K562 (cell line): ENCODE measurements at regions not wholly inside any gene's neighbourhood (a gene's known extent, or its start where the extent isn't known, plus 50 kb on each side); places are given as distances from the start of the nearest gene placed in this dataset.

Source experiments
- ATAC-seq: fragments of 200-7000 bp; cut with Tn5 transposase; 3 replicates; pipeline ENCODE4 v1.9.1; 2020; ENCODE audit warnings: moderate library complexity
- BruUV-seq: library from RNA; stranded (reverse); fragments of 400-500 nt; replicated peaks from 2 replicates; lab custom pipeline; 2021; lab: Mats Ljungman, UMichigan
- CTCF ChIA-PET: fragments of 300-600 bp; formaldehyde crosslinking; extraction: SDS; loops from one replicate; lab custom pipeline; 2021; ENCODE audit warnings: low intra/inter-chr PET ratio; lab: Yijun Ruan, JAX
- POLR2A ChIA-PET: fragments of 300-600, 350-650 bp; sonication (Branson Sonifier 250); formaldehyde crosslinking; extraction: SDS; loops from one replicate; lab custom pipeline; 2021; ENCODE audit warnings: antibody characterized with exemption, inconsistent platforms; lab: Yijun Ruan, JAX
- DNase-seq, 4 experiments: peaks; one replicate each; pipeline versions ENCODE4 v3.0.0 to v3.0.0-alpha.2; 2011 to 2018; ENCODE audit warnings: low spot score in 3 of 4, mixed read lengths in 3 of 4; ENCODE audit errors: extremely low read depth in 1 of 4
- FAIRE-seq: peaks from 2 replicates; lab custom pipeline; 2011; peaks lifted over from hg19 to GRCh38; lab: Jason Lieb, UNC
- H2AFZ ChIP-seq: 2 replicates; pipeline ENCODE4 v1.6.0; 2011; ENCODE audit warnings: low read depth, low read length, control low read depth, inconsistent platforms
- H3K27ac ChIP-seq: fragments of 200-600 bp; 3 replicates; pipeline ENCODE4 v1.8.0; 2011; ENCODE audit warnings: low read depth, mild to moderate bottlenecking, control low read depth, inconsistent platforms, low read length, moderate library complexity, mixed read lengths; ENCODE audit errors: extremely low read depth
- H3K27me3 ChIP-seq, 2 experiments: fragments of 300-600 bp in 1 of 2; 2 replicates in 1 of 2; 3 replicates in 1 of 2; pipeline versions ENCODE4 v1.6.0 to v1.8.0; 2011; ENCODE audit warnings: inconsistent platforms in 2 of 2, low read length in 2 of 2, mild to moderate bottlenecking in 1 of 2, mixed read lengths in 1 of 2, moderate library complexity in 1 of 2; ENCODE audit not compliant: control insufficient read depth in 2 of 2, insufficient read depth in 2 of 2
- H3K36me3 ChIP-seq: fragments of 300-600 bp; 3 replicates; pipeline ENCODE4 v1.8.0; 2011; ENCODE audit warnings: mild to moderate bottlenecking, low read length, inconsistent platforms; ENCODE audit not compliant: control insufficient read depth, insufficient read depth
- H3K4me1 ChIP-seq, 2 experiments: fragments of 200-600 bp in 1 of 2; replicated peaks in 1 of 2; 2 replicates in 1 of 2; 3 replicates in 1 of 2; pipeline versions ENCODE4 v1.5.1 to v1.8.0; 2011; ENCODE audit warnings: inconsistent platforms in 2 of 2, low read length in 2 of 2, mild to moderate bottlenecking in 1 of 2, mixed read lengths in 1 of 2, moderate library complexity in 1 of 2; ENCODE audit not compliant: control insufficient read depth in 2 of 2, insufficient read depth in 2 of 2
- H3K4me2 ChIP-seq: 2 replicates; pipeline ENCODE4 v1.6.1; 2011; ENCODE audit warnings: low read length, control low read depth, inconsistent platforms, mixed read lengths; ENCODE audit not compliant: insufficient read depth
- H3K4me3 ChIP-seq: fragments of 200-600 bp; sonication (generic), shearing (Covaris generic); 2 replicates; pipeline ENCODE4 v1.5.1; 2016; ENCODE audit warnings: control low read depth, inconsistent platforms
- H3K79me2 ChIP-seq: fragments of 200-600 bp; 3 replicates; pipeline ENCODE4 v1.8.0; 2011; ENCODE audit warnings: low read length, inconsistent platforms; ENCODE audit not compliant: control insufficient read depth, insufficient read depth
- H3K9ac ChIP-seq, 2 experiments: 2 replicates each; pipeline versions ENCODE4 v1.6.0 to v1.6.1; 2011; ENCODE audit warnings: low read depth in 2 of 2, low read length in 2 of 2, control low read depth in 1 of 2, inconsistent platforms in 1 of 2, mild to moderate bottlenecking in 1 of 2, mixed read lengths in 1 of 2; ENCODE audit not compliant: insufficient read depth in 1 of 2
- H3K9me1 ChIP-seq: one replicate; pipeline ENCODE4 v1.6.0; 2011; ENCODE audit warnings: inconsistent platforms, mild to moderate bottlenecking, low read length, moderate library complexity; ENCODE audit not compliant: control insufficient read depth, insufficient read depth
- H3K9me3 ChIP-seq: replicated peaks from 2 replicates; pipeline ENCODE4 v1.5.1; 2011; ENCODE audit warnings: low read depth, low read length, inconsistent platforms; ENCODE audit not compliant: control insufficient read depth, insufficient read depth
- H4K20me1 ChIP-seq: replicated peaks from 2 replicates; pipeline ENCODE4 v1.6.1; 2011; ENCODE audit warnings: low read length, inconsistent platforms, mixed read lengths; ENCODE audit not compliant: control insufficient read depth, insufficient read depth
- ATF2 ChIP-seq: sonication (generic); formaldehyde crosslinking; IDR thresholded peaks from 2 replicates; pipeline ENCODE4 v1.8.1; 2022; ENCODE audit warnings: missing genetic modification reagents
- ATF4 ChIP-seq: fragments of 450-650 bp; formaldehyde crosslinking; IDR thresholded peaks from 2 replicates; pipeline ENCODE4 v1.4.0; 2022; ENCODE audit warnings: mild to moderate bottlenecking, moderate library complexity
- USF1 ChIP-seq: sonication (generic); formaldehyde crosslinking; IDR thresholded peaks from 2 replicates; pipeline ENCODE4 v1.9.0; 2022; ENCODE audit warnings: mild to moderate bottlenecking, missing genetic modification reagents
- ZNF212 ChIP-seq: fragments of 450-650 bp; formaldehyde crosslinking; IDR thresholded peaks from 2 replicates; pipeline ENCODE4 v1.4.0; 2020; ENCODE audit warnings: mild to moderate bottlenecking
- ZNF431 ChIP-seq: sonication (generic); formaldehyde crosslinking; IDR thresholded peaks from 2 replicates; pipeline ENCODE4 v1.8.0; 2022; ENCODE audit warnings: mild to moderate bottlenecking, missing genetic modification reagents
- ZNF57 ChIP-seq: fragments of 450-650 bp; formaldehyde crosslinking; IDR thresholded peaks from 2 replicates; pipeline ENCODE4 v1.4.0; 2020; ENCODE audit warnings: mild to moderate bottlenecking, moderate library complexity
- WGBS: fragments of 100-300 bp; shearing (Covaris generic); methylation state at CpG from one replicate; pipeline ENCODE4 v1.1.6; 2016; ENCODE audit warnings: low coverage, mixed read lengths; ENCODE audit not compliant: insufficient coverage; ENCODE audit errors: missing lambda C conversion rate; 5-methylcytosine and 5-hydroxymethylcytosine counted together
- in situ Hi-C: fragments of 300-500 bp; cut with MboI; formaldehyde crosslinking; loops from 4 replicates; pipeline ENCODE4 v1.15.0; 2018; ENCODE audit warnings: inconsistent platforms, mixed read lengths
- intact Hi-C: fragments of 100-400 bp; cut with micrococcal nuclease; formaldehyde crosslinking; loops from 2 replicates; pipeline ENCODE4 v1.14.2; 2022

DNA sequence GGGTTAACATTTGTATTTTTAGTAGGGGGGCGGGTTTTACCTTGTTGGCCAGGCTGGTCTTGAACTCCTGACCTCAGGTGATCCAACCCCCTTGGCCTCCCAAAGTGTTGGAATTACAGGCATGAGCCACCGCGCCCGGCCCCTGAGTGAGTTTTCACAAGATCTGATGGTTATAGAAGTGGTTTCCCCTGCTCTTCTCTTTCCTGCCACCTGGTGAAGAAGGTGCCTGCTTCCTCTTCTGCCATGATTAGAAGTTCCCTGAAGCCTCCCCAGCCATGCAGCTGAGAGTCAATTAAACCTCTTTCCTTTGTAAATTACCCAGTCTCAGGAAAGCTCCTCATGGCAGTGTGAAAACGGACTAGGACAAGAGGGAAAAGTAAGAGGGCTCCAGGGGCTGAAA lies 259.1 kb upstream of the PLET1 start:
- H3K9ac ChIP-seq = no peak overlapping the region
- intact Hi-C loops (no loop called here), in situ Hi-C loops (no loop called here)
- H3K9me1 ChIP-seq = no peaks in the 10 kb centered on the region
- H3K9me3 ChIP-seq = no peaks in the 10 kb centered on the region
- peaks cover 0 to 12% of the 10 kb centered on the region in 2 experiments; a peak in 1 of 5 replicates for H3K27me3 ChIP-seq
- H3K27ac ChIP-seq = no peak overlapping the region
- no peaks in the 10 kb centered on the region for H3K36me3 ChIP-seq
- BruUV-seq = no TSS peak
- no peak for ATAC-seq
- 0% methylated on average over 5 of the region's 5 CpGs for WGBS
- no peak for TF ChIP-seq ZNF57 (CRISPR knock-in tag)
- no peak for TF ChIP-seq ATF4 (CRISPR knock-in tag)
- TF ChIP-seq ZNF212 (CRISPR knock-in tag) = no peak
- no peak for TF ChIP-seq ATF2
- TF ChIP-seq USF1 (CRISPR knock-in tag) = no peak
- no peak for TF ChIP-seq ZNF431 (CRISPR knock-in tag)
- POLR2A ChIA-PET = interaction anchor here (0.7 kb wide), 1 partner anchor 83 kb away, joined by 4 read pairs; no protein-coding TSS in a partner anchor
- no peaks in the 10 kb centered on the region for H3K4me1 ChIP-seq
- H3K79me2 ChIP-seq = no peaks in the 10 kb centered on the region
- no peak overlapping the region for H2AFZ ChIP-seq
- CTCF ChIA-PET = no interaction called here
- no peak for DNase-seq
- no peak overlapping the region for H3K4me3 ChIP-seq
- H4K20me1 ChIP-seq = no peaks in the 10 kb centered on the region
- no peak for FAIRE-seq
- H3K4me2 ChIP-seq = no peak overlapping the region
